PC-3 (cell line): ENCODE measurements at regions not wholly inside any gene's neighbourhood (a gene's known extent, or its start where the extent isn't known, plus 50 kb on each side); places are given as distances from the start of the nearest gene placed in this dataset.

Experiments used
- ATAC-seq: fragments of 200-7000 bp; cut with Tn5 transposase; 2 replicates; pipeline ENCODE4 v1.9.1; 2020; ENCODE audit warnings: mild to moderate bottlenecking, moderate library complexity
- BruUV-seq: library from RNA; stranded (reverse); fragments of 400-500 nt; replicated peaks from 2 replicates; lab custom pipeline; 2021; lab: Mats Ljungman, UMichigan
- CTCF ChIA-PET: fragments of 300-600 bp; sonication (Branson Sonifier 250); formaldehyde crosslinking; loops from one replicate; lab custom pipeline; 2022; ENCODE audit warnings: antibody characterized with exemption; lab: Charles Lee
- POLR2A ChIA-PET: fragments of 300-600 bp; sonication (Branson Sonifier 250); formaldehyde crosslinking; loops from one replicate; lab custom pipeline; 2022; ENCODE audit warnings: antibody characterized with exemption; ENCODE audit not compliant: unreplicated experiment; lab: Charles Lee
- DNase-seq: peaks from one replicate; pipeline ENCODE4 v3.0.0-alpha.2; 2015
- H2AFZ ChIP-seq: fragments of 300-600 bp; sonication (generic); 2 replicates; pipeline ENCODE4 v1.6.0; 2016; ENCODE audit warnings: antibody characterized with exemption, low read length
- H3F3A ChIP-seq: fragments of 300-600 bp; sonication (generic); one replicate; pipeline ENCODE4 v1.6.0; 2017; ENCODE audit warnings: antibody characterized with exemption, low read length, control low read depth, mild to moderate bottlenecking; ENCODE audit not compliant: unreplicated experiment
- H3K27ac ChIP-seq: fragments of 300-600 bp; sonication (generic); 2 replicates; pipeline ENCODE4 v1.5.1; 2016; ENCODE audit warnings: mild to moderate bottlenecking, low read length
- H3K27me3 ChIP-seq: fragments of 300-600 bp; sonication (generic); 2 replicates; pipeline ENCODE4 v1.6.1; 2016; ENCODE audit warnings: low read length, mixed read lengths
- H3K36me3 ChIP-seq: fragments of 300-600 bp; sonication (generic); 2 replicates; pipeline ENCODE4 v1.6.1; 2016; ENCODE audit warnings: low read depth, mixed run types, low read length, mixed read lengths
- H3K4me1 ChIP-seq: fragments of 300-600 bp; sonication (generic); 2 replicates; pipeline ENCODE4 v1.5.1; 2016; ENCODE audit warnings: low read length; ENCODE audit not compliant: insufficient read depth
- H3K4me2 ChIP-seq: fragments of 300-600 bp; sonication (generic); 2 replicates; pipeline ENCODE4 v1.6.0; 2016; ENCODE audit warnings: low read length
- H3K4me3 ChIP-seq: fragments of 300-600 bp; sonication (generic); 2 replicates; pipeline ENCODE4 v1.5.1; 2016; ENCODE audit warnings: mild to moderate bottlenecking, low read length, mixed read lengths
- H3K79me2 ChIP-seq: fragments of 300-600 bp; sonication (generic); 2 replicates; pipeline ENCODE4 v1.6.1; 2017; ENCODE audit warnings: low read length, mixed read lengths
- H3K9ac ChIP-seq: fragments of 300-600 bp; sonication (generic); 2 replicates; pipeline ENCODE4 v1.6.0; 2016; ENCODE audit warnings: mild to moderate bottlenecking, low read length
- H3K9me2 ChIP-seq: fragments of 300-600 bp; sonication (generic); replicated peaks from 2 replicates; pipeline ENCODE4 v1.6.1; 2016; ENCODE audit warnings: mixed run types, low read length, mixed read lengths
- H3K9me3 ChIP-seq: fragments of 300-600 bp; sonication (generic); 2 replicates; pipeline ENCODE4 v1.6.1; 2016; ENCODE audit warnings: low read length, mixed read lengths
- H4K20me1 ChIP-seq: fragments of 300-600 bp; sonication (generic); 2 replicates; pipeline ENCODE4 v1.6.1; 2016; ENCODE audit warnings: low read length, mixed read lengths
- EZH2 ChIP-seq: fragments of 300-600 bp; sonication (generic); IDR thresholded peaks from one replicate; pipeline ENCODE4 v1.6.1; 2017; ENCODE audit warnings: antibody characterized with exemption, mild to moderate bottlenecking, low read length; ENCODE audit not compliant: unreplicated experiment
- EZH2phosphoT487 ChIP-seq: fragments of 300-600 bp; sonication (generic); IDR thresholded peaks from 2 replicates; pipeline ENCODE4 v1.6.1; 2018; ENCODE audit warnings: mild to moderate bottlenecking, antibody characterized with exemption, low read length, borderline replicate concordance
- intact Hi-C: fragments of 100-400 bp; cut with micrococcal nuclease; formaldehyde crosslinking; loops from 2 replicates; pipeline ENCODE4 v1.9.0; 2023
- TF ChIP-seq, protein P1 (sequence below): fragments of 300-600 bp; sonication (generic); conservative IDR thresholded peaks from 2 replicates; pipeline ENCODE4 v1.5.1; 2017; ENCODE audit warnings: antibody characterized with exemption, low read depth, mild to moderate bottlenecking, low read length

- H3K9me2 ChIP-seq, result no peaks in the 10 kb centered on the region
- ChIA-PET CTCF (no interaction called here), POLR2A (no interaction called here)
- H3K4me3 ChIP-seq, result no peak overlapping the region
- no peaks in the 10 kb centered on the region for H3F3A ChIP-seq
- no TSS peak for BruUV-seq
- intact Hi-C loops, result no loop called here
- no peaks in the 10 kb centered on the region for H3K4me1 ChIP-seq
- TF ChIP-seq EZH2phosphoT487 (no peak), EZH2 (no peak)
- TF ChIP-seq, protein P1, sequence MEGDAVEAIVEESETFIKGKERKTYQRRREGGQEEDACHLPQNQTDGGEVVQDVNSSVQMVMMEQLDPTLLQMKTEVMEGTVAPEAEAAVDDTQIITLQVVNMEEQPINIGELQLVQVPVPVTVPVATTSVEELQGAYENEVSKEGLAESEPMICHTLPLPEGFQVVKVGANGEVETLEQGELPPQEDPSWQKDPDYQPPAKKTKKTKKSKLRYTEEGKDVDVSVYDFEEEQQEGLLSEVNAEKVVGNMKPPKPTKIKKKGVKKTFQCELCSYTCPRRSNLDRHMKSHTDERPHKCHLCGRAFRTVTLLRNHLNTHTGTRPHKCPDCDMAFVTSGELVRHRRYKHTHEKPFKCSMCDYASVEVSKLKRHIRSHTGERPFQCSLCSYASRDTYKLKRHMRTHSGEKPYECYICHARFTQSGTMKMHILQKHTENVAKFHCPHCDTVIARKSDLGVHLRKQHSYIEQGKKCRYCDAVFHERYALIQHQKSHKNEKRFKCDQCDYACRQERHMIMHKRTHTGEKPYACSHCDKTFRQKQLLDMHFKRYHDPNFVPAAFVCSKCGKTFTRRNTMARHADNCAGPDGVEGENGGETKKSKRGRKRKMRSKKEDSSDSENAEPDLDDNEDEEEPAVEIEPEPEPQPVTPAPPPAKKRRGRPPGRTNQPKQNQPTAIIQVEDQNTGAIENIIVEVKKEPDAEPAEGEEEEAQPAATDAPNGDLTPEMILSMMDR, result no peak
- no peaks in the 10 kb centered on the region for H3K79me2 ChIP-seq
- H2AFZ ChIP-seq, result no peak overlapping the region
- DNase-seq (no peak), ATAC-seq (no peak)
- H3K9ac ChIP-seq, result no peak overlapping the region
- no peaks in the 10 kb centered on the region for H3K27me3 ChIP-seq
- no peaks in the 10 kb centered on the region for H3K36me3 ChIP-seq
- H3K27ac ChIP-seq, result no peak overlapping the region
- no peaks in the 10 kb centered on the region for H3K9me3 ChIP-seq
- H4K20me1 ChIP-seq, result no peaks in the 10 kb centered on the region
- H3K4me2 ChIP-seq, result no peak overlapping the region
Observed at GRCh38 chr1:69502991-69503390, 64.7 kb upstream of the LRRC7 start.

DNA sequence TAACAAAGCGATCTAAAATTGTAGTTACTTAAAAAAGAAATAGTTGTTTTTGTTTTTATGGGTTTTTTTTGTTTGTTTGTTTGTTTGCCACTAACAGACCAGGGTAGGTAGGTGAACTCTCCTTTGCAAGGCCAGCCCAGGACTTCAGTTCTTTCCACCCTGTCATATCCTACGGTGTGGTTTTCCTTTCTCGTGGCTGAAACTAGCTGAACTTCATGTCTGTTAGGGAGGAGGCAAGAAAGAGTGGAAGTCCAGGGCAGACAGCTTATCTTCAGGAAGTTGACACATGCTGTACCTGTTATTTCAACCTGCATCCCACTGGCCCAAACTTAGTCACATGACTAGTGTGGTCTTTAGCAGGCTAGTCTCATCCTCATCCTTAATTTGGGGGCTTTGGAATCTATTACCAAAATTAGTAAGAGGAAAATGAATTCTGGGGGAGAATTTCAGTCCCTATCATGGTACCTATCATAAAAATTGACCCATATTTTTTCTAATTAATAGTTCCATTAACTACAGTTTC lies 62.9 kb upstream of the LRRC7 start:
- TF ChIP-seq, protein P1, result no peak
- TF ChIP-seq EZH2phosphoT487 (no peak), EZH2 (no peak)
- ChIA-PET CTCF (no interaction called here), POLR2A (no interaction called here)
- Histone ChIP-seq H3K27me3 (no peaks in the 10 kb centered on the region), H3K27ac (no peak overlapping the region), H3K9ac (no peak overlapping the region), H2AFZ (no peak overlapping the region), H3K9me3 (no peaks in the 10 kb centered on the region), H3K4me3 (no peak overlapping the region), H3K9me2 (no peaks in the 10 kb centered on the region), H3K36me3 (no peaks in the 10 kb centered on the region), H3F3A (no peaks in the 10 kb centered on the region), H3K79me2 (no peaks in the 10 kb centered on the region), H3K4me1 (no peaks in the 10 kb centered on the region), H4K20me1 (no peaks in the 10 kb centered on the region), H3K4me2 (no peak overlapping the region)
- intact Hi-C loops, result no loop called here
- DNase-seq, result no peak
- BruUV-seq, result no TSS peak
- ATAC-seq, result no peak

- H2AFZ ChIP-seq, result no peak overlapping the region
- intact Hi-C loops, result no loop called here
- H3K36me3 ChIP-seq, result no peaks in the 10 kb centered on the region
- H3K9ac ChIP-seq, result no peak overlapping the region
- BruUV-seq, result no TSS peak
- no peak for ATAC-seq
- H3K79me2 ChIP-seq, result no peaks in the 10 kb centered on the region
- H3K27me3 ChIP-seq, result no peaks in the 10 kb centered on the region
- H3K4me3 ChIP-seq, result no peak overlapping the region
- TF ChIP-seq EZH2phosphoT487, result no peak
- TF ChIP-seq EZH2, result no peak
- TF ChIP-seq, protein P1, result no peak
- no peak overlapping the region for H3K4me2 ChIP-seq
- H3K9me2 ChIP-seq, result no peaks in the 10 kb centered on the region
- no peaks in the 10 kb centered on the region for H3F3A ChIP-seq
- no peaks in the 10 kb centered on the region for H3K9me3 ChIP-seq
- no peaks in the 10 kb centered on the region for H3K4me1 ChIP-seq
- H4K20me1 ChIP-seq, result no peaks in the 10 kb centered on the region
- no peak for DNase-seq
- H3K27ac ChIP-seq, result no peak overlapping the region
- ChIA-PET CTCF (no interaction called here), POLR2A (no interaction called here)
Observed at GRCh38 chr1:69506311-69506710, 61.4 kb upstream of the LRRC7 start.
